B cell (primary cell): ENCODE measurements at regions not wholly inside any gene's neighbourhood (a gene's known extent, or its start where the extent isn't known, plus 50 kb on each side); places are given as distances from the start of the nearest gene placed in this dataset.

Source experiments
- ATAC-seq: fragments of 200-7000 bp; cut with Tn5 transposase; one replicate; pipeline ENCODE4 v1.10.0; 2021; ENCODE audit warnings: low read depth, mild to moderate bottlenecking, moderate number of reproducible peaks, moderate library complexity
- CTCF ChIA-PET: fragments of 350-600 bp; sonication (Branson Sonifier 250); formaldehyde crosslinking; loops from one replicate; lab custom pipeline; 2021; ENCODE audit warnings: antibody characterized with exemption, inconsistent platforms; lab: Charles Lee
- POLR2A ChIA-PET: fragments of 350-600 bp; sonication (Branson Sonifier 250); formaldehyde crosslinking; loops from one replicate; lab custom pipeline; 2021; ENCODE audit warnings: antibody characterized with exemption; lab: Charles Lee
- DNase-seq: peaks from one replicate; pipeline ENCODE4 v3.0.0; 2013
- H2AFZ ChIP-seq: 2 replicates; pipeline ENCODE4 v1.6.1; 2012; ENCODE audit warnings: mild to moderate bottlenecking, low read depth, low read length; ENCODE audit not compliant: insufficient read depth, poor library complexity, severe bottlenecking
- H3K27ac ChIP-seq, 2 donors: 1 replicate in 1 of 2; 2 replicates in 1 of 2; pipeline ENCODE4 v1.5.1; 2012 to 2013; ENCODE audit warnings: low read length in 2 of 2, mild to moderate bottlenecking in 2 of 2, moderate library complexity in 1 of 2
- H3K27me3 ChIP-seq, 4 experiments: fragments of 200-600 bp in 1 of 4; sonication (generic) in 1 of 4; replicated peaks in 1 of 4; 1 replicate in 2 of 4; 2 replicates in 2 of 4; pipeline versions ENCODE4 v1.6.1 to v1.7.0; 2013 to 2016; ENCODE audit warnings: low read length in 3 of 4, mild to moderate bottlenecking in 2 of 4, mixed read lengths in 1 of 4, moderate library complexity in 1 of 4; ENCODE audit not compliant: insufficient read depth in 4 of 4, control insufficient read depth in 3 of 4; ENCODE audit errors: control extremely low read depth in 1 of 4
- H3K36me3 ChIP-seq, 2 experiments: replicated peaks in 1 of 2; 1 replicate in 1 of 2; 2 replicates in 1 of 2; pipeline versions ENCODE4 v1.6.1 to v1.7.1; 2013; ENCODE audit warnings: low read length in 1 of 2; ENCODE audit not compliant: insufficient read depth in 2 of 2, control insufficient read depth in 1 of 2; ENCODE audit errors: control extremely low read depth in 1 of 2, extremely low read depth in 1 of 2
- H3K4me1 ChIP-seq, 2 donors: fragments of 200-600 bp in 1 of 2; sonication (generic) in 1 of 2; 1 replicate in 1 of 2; 2 replicates in 1 of 2; pipeline versions ENCODE4 v1.5.1 to v1.6.1; 2013 to 2017; ENCODE audit warnings: low read length in 2 of 2; ENCODE audit not compliant: control insufficient read depth in 2 of 2, insufficient read depth in 2 of 2
- H3K4me2 ChIP-seq: replicated peaks from 2 replicates; pipeline ENCODE3; 2012; ENCODE audit warnings: mild to moderate bottlenecking, low read depth, low read length; ENCODE audit not compliant: poor library complexity, severe bottlenecking
- H3K4me3 ChIP-seq, 5 experiments: fragments of 200-600 bp in 1 of 5; sonication (generic) in 1 of 5; 1 replicate in 3 of 5; 2 replicates in 2 of 5; pipeline versions ENCODE4 v1.5.1 to v1.7.0; 2011 to 2016; ENCODE audit warnings: low read length in 4 of 5, mild to moderate bottlenecking in 4 of 5, low read depth in 2 of 5, control low read depth in 1 of 5, moderate library complexity in 1 of 5; ENCODE audit not compliant: insufficient read depth in 1 of 5; ENCODE audit errors: control extremely low read depth in 1 of 5, extremely low read depth in 1 of 5
- H3K79me2 ChIP-seq: fragments of 200-600 bp; sonication (generic); one replicate; pipeline ENCODE4 v1.6.0; 2016; ENCODE audit warnings: low read length; ENCODE audit not compliant: control insufficient read depth, insufficient read depth
- H3K9ac ChIP-seq: fragments of 200-600 bp; sonication (generic); 2 replicates; pipeline ENCODE4 v1.6.1; 2017; ENCODE audit warnings: mild to moderate bottlenecking, low read length, moderate library complexity
- H3K9me3 ChIP-seq, 3 donors: one replicate each; pipeline versions ENCODE4 v1.6.1 to v1.7.1; 2013; ENCODE audit warnings: low read length in 2 of 3; ENCODE audit not compliant: control insufficient read depth in 2 of 3, insufficient read depth in 1 of 3; ENCODE audit errors: control extremely low read depth in 1 of 3
- H4K20me1 ChIP-seq: 2 replicates; pipeline ENCODE4 v1.6.0; 2012; ENCODE audit warnings: mild to moderate bottlenecking, low read length; ENCODE audit not compliant: insufficient read depth, control insufficient read depth, poor library complexity, severe bottlenecking
- H3K27ac Mint-ChIP-seq: one replicate; pipeline ENCODE4 v1.8.0; 2021; ENCODE audit warnings: mixed read lengths
- H3K27me3 Mint-ChIP-seq: one replicate; pipeline ENCODE4 v1.8.0; 2021; ENCODE audit warnings: mixed read lengths
- H3K4me1 Mint-ChIP-seq: one replicate; pipeline ENCODE4 v1.8.0; 2021; ENCODE audit warnings: mixed read lengths
- H3K4me3 Mint-ChIP-seq: one replicate; pipeline ENCODE4 v1.8.0; 2021; ENCODE audit warnings: mixed read lengths
- H3K9me3 Mint-ChIP-seq: one replicate; pipeline ENCODE4 v1.8.0; 2022; ENCODE audit warnings: mixed read lengths; ENCODE audit not compliant: insufficient read depth
- EZH2 ChIP-seq: IDR thresholded peaks from 2 replicates; pipeline ENCODE4 v1.6.1; 2012; ENCODE audit warnings: borderline replicate concordance, low read depth, mild to moderate bottlenecking, moderate library complexity, low read length; ENCODE audit not compliant: insufficient read depth, poor library complexity, severe bottlenecking
- WGBS: methylation state at CpG from one replicate; pipeline ENCODE4 v1.1.5; 2013; ENCODE audit warnings: missing lambda C conversion rate; ENCODE audit not compliant: insufficient coverage; 5-methylcytosine and 5-hydroxymethylcytosine counted together
- intact Hi-C: fragments of 100-400 bp; cut with micrococcal nuclease; formaldehyde crosslinking; loops from one replicate; pipeline ENCODE4 v1.10.0; 2022
- TF ChIP-seq, protein P1 (sequence below): fragments of 200-600 bp; IDR thresholded peaks from one replicate; pipeline ENCODE4 v1.8.0; 2022; ENCODE audit warnings: antibody characterized with exemption, mild to moderate bottlenecking

- H3K27me3 Mint-ChIP-seq, result peaks cover 13% of the 10 kb centered on the region
- ATAC-seq (no peak), DNase-seq (no peak)
- ChIA-PET CTCF (no interaction called here), POLR2A (no interaction called here)
- TF ChIP-seq, protein P1, sequence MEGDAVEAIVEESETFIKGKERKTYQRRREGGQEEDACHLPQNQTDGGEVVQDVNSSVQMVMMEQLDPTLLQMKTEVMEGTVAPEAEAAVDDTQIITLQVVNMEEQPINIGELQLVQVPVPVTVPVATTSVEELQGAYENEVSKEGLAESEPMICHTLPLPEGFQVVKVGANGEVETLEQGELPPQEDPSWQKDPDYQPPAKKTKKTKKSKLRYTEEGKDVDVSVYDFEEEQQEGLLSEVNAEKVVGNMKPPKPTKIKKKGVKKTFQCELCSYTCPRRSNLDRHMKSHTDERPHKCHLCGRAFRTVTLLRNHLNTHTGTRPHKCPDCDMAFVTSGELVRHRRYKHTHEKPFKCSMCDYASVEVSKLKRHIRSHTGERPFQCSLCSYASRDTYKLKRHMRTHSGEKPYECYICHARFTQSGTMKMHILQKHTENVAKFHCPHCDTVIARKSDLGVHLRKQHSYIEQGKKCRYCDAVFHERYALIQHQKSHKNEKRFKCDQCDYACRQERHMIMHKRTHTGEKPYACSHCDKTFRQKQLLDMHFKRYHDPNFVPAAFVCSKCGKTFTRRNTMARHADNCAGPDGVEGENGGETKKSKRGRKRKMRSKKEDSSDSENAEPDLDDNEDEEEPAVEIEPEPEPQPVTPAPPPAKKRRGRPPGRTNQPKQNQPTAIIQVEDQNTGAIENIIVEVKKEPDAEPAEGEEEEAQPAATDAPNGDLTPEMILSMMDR, result no peak
- no peak for TF ChIP-seq EZH2
- Histone ChIP-seq H3K79me2 (no peaks in the 10 kb centered on the region), H3K9me3 (peaks cover 0 to 21% (median 0%) of the 10 kb centered on the region in 3 donors), H3K27me3 (peaks cover 0 to 3% (median 0%) of the 10 kb centered on the region in 4 experiments), H4K20me1 (no peaks in the 10 kb centered on the region), H3K27ac (no peak overlapping the region), H3K4me3 (no peak overlapping the region), H3K36me3 (no peaks in the 10 kb centered on the region), H2AFZ (no peak overlapping the region), H3K9ac (no peak overlapping the region), H3K4me1 (no peaks in the 10 kb centered on the region), H3K4me2 (no peak overlapping the region)
- H3K4me3 Mint-ChIP-seq, result no peak overlapping the region
- intact Hi-C loops, result no loop called here
- H3K9me3 Mint-ChIP-seq, result peaks cover 3% of the 10 kb centered on the region
- WGBS, result 89% methylated on average over 2 of the region's 3 CpGs
- H3K4me1 Mint-ChIP-seq, result no peaks in the 10 kb centered on the region
- H3K27ac Mint-ChIP-seq, result no peak overlapping the region
Measured at GRCh38 chr10:121667948-121668313, 69.7 kb upstream of the FGFR2 start.

DNA sequence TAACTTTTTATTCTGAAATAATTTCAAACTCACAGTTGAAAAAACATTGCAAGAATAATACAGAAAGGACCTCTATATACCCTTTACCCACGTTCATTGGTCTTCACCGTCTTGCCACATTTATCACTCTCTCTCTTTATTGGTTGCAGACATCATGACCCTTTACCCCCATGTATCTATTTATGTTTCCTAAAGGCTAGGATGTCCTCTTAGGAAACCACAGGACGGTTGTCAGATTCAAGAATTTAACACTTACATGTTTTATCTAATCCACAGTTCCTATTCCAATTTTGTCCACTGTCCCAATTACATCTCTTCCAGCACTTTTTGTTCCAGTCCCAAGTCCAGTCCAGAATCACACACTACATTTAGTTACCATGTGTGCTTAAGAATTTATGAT is 67.6 kb upstream of the FGFR2 start:
- Histone ChIP-seq H3K4me1 (no peaks in the 10 kb centered on the region), H3K27ac (no peak overlapping the region), H3K9ac (no peak overlapping the region), H3K4me2 (no peak overlapping the region), H3K79me2 (no peaks in the 10 kb centered on the region), H3K9me3 (peaks cover 0 to 20% (median 0%) of the 10 kb centered on the region in 3 donors), H4K20me1 (no peaks in the 10 kb centered on the region), H3K4me3 (no peak overlapping the region), H3K36me3 (no peaks in the 10 kb centered on the region), H3K27me3 (peaks cover 0 to 3% (median 0%) of the 10 kb centered on the region in 4 experiments), H2AFZ (no peak overlapping the region)
- 85% methylated on average over 3 of the region's 3 CpGs for WGBS
- TF ChIP-seq, protein P1, result no peak
- TF ChIP-seq EZH2, result no peak
- intact Hi-C loops, result no loop called here
- ATAC-seq, result no peak
- Mint-ChIP-seq H3K4me3 (no peak overlapping the region), H3K27me3 (peaks cover 13% of the 10 kb centered on the region), H3K9me3 (peaks cover 3% of the 10 kb centered on the region), H3K4me1 (no peaks in the 10 kb centered on the region), H3K27ac (no peak overlapping the region)
- ChIA-PET CTCF (no interaction called here), POLR2A (no interaction called here)
- no peak for DNase-seq
